GM12872 (cell line): ENCODE measurements at regions not wholly inside any gene's neighbourhood (a gene's known extent, or its start where the extent isn't known, plus 50 kb on each side); places are given as distances from the start of the nearest gene placed in this dataset.

ENCODE experiments used
- TF ChIP-seq, protein P1 (sequence below): IDR thresholded peaks from 3 replicates; pipeline ENCODE4 v1.5.1; 2011; ENCODE audit warnings: low read depth, mild to moderate bottlenecking, low read length, moderate library complexity; ENCODE audit not compliant: insufficient read depth

DNA sequence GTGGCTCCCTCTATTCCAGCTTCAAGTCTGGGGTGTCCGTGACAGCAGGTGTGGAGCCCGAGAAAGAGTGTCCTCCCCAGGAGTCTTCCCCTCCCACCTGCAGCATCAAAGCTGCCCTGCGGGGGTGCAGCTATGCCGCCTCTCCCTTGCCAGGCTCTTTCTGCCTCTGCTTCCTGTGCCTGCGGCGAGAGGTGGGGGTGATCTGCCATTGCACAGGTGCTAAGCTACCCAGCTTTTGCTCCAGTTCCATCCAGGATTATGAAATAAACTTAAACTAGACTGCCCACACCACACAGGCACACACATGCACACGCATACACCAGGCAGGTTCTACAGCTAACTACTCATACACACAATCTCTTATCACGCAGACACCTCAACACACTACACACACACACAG is 104.7 kb upstream of the CLDN10 start:
- TF ChIP-seq, protein P1, sequence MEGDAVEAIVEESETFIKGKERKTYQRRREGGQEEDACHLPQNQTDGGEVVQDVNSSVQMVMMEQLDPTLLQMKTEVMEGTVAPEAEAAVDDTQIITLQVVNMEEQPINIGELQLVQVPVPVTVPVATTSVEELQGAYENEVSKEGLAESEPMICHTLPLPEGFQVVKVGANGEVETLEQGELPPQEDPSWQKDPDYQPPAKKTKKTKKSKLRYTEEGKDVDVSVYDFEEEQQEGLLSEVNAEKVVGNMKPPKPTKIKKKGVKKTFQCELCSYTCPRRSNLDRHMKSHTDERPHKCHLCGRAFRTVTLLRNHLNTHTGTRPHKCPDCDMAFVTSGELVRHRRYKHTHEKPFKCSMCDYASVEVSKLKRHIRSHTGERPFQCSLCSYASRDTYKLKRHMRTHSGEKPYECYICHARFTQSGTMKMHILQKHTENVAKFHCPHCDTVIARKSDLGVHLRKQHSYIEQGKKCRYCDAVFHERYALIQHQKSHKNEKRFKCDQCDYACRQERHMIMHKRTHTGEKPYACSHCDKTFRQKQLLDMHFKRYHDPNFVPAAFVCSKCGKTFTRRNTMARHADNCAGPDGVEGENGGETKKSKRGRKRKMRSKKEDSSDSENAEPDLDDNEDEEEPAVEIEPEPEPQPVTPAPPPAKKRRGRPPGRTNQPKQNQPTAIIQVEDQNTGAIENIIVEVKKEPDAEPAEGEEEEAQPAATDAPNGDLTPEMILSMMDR = no peak

DNA sequence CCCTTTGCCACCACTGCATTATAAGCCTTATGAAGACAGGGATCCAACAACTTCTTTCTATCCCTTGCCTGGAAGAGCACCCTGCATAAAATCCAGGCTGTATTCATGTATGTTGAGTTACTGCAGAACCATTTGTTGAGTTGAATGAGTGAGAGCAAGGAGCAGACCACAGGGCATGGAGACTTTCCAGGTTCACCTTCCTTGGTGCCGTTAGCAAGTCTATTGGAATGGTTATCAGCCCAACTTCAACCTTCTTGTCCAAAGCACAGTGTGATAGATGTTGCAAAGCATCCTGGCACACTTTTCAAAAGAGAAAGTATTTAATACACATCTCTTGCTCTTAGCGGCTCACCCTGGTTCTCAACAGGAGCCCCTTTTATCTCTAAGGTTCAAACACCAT is 100.9 kb upstream of the CLDN10 start:
- TF ChIP-seq, protein P1 = no peak

DNA sequence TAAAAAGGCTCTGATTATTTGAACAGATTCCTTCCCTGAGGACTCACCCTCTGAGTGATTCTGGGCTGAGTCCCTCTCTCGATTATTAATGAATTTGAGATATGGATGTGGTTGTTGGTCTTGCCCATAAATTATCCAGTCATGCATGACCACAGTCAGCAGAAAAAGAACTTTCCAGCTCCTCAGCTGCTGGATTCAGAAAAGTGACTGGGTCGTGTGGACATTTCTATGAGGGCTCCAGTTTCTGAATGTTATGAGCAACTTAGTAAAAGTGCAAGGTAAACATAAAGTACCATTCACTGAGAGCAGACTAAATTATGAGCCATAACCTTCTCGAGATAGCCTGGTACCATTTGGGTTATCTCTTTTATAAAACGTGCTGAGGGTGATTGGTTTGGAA is 100.1 kb upstream of the CLDN10 start:
- TF ChIP-seq, protein P1 = no peak

DNA sequence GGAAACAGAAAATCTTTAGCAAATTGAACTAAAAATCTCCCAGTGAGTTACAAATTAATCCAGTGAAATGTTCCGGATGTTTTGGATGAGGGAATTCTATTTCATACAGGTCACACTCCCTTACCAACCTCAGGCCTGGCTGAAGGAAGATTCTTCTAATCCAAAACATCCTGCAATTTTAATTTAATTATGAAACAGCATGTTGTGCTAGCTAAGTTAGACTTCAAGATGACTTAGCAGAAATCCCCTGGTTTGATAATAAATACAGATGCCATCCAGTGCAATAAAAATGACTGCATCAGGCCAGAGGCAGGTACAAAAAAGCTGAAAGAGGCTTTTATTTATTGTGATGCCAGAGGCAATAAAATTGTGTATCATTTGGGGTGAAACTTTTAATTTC is 96.7 kb upstream of the CLDN10 start:
- TF ChIP-seq, protein P1 = no peak

DNA sequence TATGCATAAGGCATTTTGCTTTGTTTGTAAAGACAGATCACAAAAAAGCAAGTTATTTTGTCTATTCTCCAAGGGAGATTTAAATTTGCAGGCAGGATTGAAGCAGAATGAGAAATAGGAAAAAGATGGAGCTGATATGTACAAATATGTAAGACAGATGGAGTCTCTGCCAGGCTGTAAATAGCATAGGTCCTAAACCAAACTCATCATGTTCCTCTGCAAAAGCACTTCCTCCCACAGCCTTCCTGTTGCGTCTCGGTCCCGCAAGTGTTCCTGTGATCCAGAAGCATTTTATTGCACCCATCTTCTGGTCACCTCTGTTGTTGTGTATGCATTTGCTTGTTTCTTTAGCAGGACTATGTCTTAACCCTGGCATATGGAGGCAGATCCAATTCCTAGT is 95.7 kb upstream of the CLDN10 start:
- TF ChIP-seq, protein P1 = no peak

DNA sequence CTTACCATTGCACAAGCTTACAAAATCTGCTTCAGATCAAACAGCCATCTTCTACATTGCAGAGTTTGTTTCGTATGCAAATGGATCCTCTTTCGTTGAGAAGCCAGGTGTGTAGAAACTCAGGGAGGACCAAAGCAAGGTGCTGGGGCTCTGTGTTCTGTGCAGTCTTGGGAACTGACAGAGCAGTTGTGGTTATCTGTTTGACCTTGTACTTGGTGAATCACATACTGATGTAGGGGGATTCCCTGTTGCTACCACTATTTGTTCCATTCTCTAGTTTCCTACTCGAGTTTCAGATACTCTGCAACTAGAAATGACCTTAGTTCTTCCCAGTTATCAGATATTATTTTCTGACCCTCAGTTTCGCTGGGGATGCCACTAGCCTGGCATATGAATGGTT is 95.2 kb upstream of the CLDN10 start:
- TF ChIP-seq, protein P1 = no peak

DNA sequence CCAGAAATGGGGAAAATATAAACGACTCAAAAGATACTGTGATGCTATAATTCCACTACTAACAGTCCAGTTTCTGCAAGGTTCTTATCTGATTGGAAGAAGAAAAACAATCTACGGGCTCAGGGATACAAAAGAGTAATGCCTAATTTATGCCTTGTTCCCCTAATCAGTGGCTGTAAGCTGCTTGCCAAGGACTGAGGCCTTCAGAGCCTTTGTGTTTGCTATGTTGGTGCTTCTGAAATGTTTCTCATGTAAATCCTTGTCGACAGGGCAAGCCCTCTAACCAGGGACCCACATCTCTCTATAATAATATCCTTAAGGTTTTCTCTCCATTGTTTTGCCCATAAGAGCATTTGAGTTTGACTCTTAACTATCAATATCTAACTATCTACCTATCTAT is 89.7 kb upstream of the CLDN10 start:
- TF ChIP-seq, protein P1 = no peak

DNA sequence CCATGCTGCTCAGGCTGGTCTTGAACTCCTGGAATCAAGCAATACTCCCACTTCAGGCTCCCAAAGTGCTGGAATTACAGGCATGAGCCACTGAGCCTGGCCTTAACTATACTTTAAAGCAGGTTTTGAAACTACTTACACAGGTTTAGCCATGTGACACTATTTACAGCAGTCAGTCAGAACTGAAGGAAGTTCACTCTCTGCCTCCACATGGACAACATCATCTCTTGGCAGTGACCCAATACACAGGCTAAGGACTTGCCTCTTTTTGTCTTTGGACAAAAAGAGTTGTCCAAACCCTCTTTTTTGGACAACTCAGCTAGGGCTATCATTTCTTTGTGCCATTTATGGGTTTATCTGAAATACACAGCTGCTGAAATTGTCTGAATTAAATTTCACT is 89.0 kb upstream of the CLDN10 start:
- TF ChIP-seq, protein P1 = no peak
